ENCODE measurements at regions not wholly inside any gene's neighbourhood (a gene's known extent, or its start where the extent isn't known, plus 50 kb on each side); places are given as distances from the start of the nearest gene placed in this dataset.

GRCh38 chr7:19989906-19990305 is 216.5 kb upstream of the TMEM196 start:
- H3K27ac ChIP-seq (ENCODE audit: low read depth in 1 of 2, low read length in 2 of 2), result no peak overlapping the region
- no peak for ATAC-seq (ENCODE audit: poor library complexity)
- no peak for TF ChIP-seq CTCF (IDR thresholded peaks at IDR 0.05)
- Mint-ChIP-seq H3K4me3 (no peak overlapping the region), H3K27me3 (no peaks in the 10 kb centered on the region), H3K36me3 (ENCODE audit: low read depth) (no peaks in the 10 kb centered on the region), H3K9me3 (no peaks in the 10 kb centered on the region), H3K27ac (no peak overlapping the region), H3K4me1 (ENCODE audit: low read depth) (no peaks in the 10 kb centered on the region)
- H3K9me3 ChIP-seq (ENCODE audit: control insufficient read depth in 1 of 2, insufficient read depth in 1 of 2, low read length in 2 of 2), result no peaks in the 10 kb centered on the region
- H3K36me3 ChIP-seq (ENCODE audit: insufficient read depth, low read length), result no peaks in the 10 kb centered on the region
- ChIA-PET CTCF (no interaction called here), POLR2A (no interaction called here)
- H3K27me3 ChIP-seq (ENCODE audit: control insufficient read depth in 1 of 2, insufficient read depth in 2 of 2, low read length in 2 of 2), result no peaks in the 10 kb centered on the region
- no peak for DNase-seq
- intact Hi-C loops (cut with DNase I, micrococcal nuclease), result no loop called here
- no peak overlapping the region for H3K4me3 ChIP-seq (ENCODE audit: low read length)
- H3K4me1 ChIP-seq (ENCODE audit: insufficient read depth, low read length), result no peaks in the 10 kb centered on the region

- TF ChIP-seq CTCF (IDR thresholded peaks at IDR 0.05), result no peak
- no peak for ATAC-seq (ENCODE audit: poor library complexity)
- DNase-seq, result no peak
- Histone ChIP-seq H3K4me3 (ENCODE audit: low read length) (no peak overlapping the region), H3K36me3 (ENCODE audit: insufficient read depth, low read length) (no peaks in the 10 kb centered on the region), H3K9me3 (ENCODE audit: control insufficient read depth in 1 of 2, insufficient read depth in 1 of 2, low read length in 2 of 2) (peaks cover 0 to 3% of the 10 kb centered on the region in 2 experiments), H3K27me3 (ENCODE audit: control insufficient read depth in 1 of 2, insufficient read depth in 2 of 2, low read length in 2 of 2) (no peaks in the 10 kb centered on the region), H3K27ac (ENCODE audit: low read depth in 1 of 2, low read length in 2 of 2) (no peak overlapping the region), H3K4me1 (ENCODE audit: insufficient read depth, low read length) (no peaks in the 10 kb centered on the region)
- ChIA-PET POLR2A (no interaction called here), CTCF (no interaction called here)
- H3K36me3 Mint-ChIP-seq (ENCODE audit: low read depth), result no peaks in the 10 kb centered on the region
- intact Hi-C loops (cut with DNase I, micrococcal nuclease), result no loop called here
- no peak overlapping the region for H3K4me3 Mint-ChIP-seq
- H3K4me1 Mint-ChIP-seq (ENCODE audit: low read depth), result no peaks in the 10 kb centered on the region
- no peak overlapping the region for H3K27ac Mint-ChIP-seq
- H3K9me3 Mint-ChIP-seq, result no peaks in the 10 kb centered on the region
- H3K27me3 Mint-ChIP-seq, result no peaks in the 10 kb centered on the region
These were observed 215.4 kb upstream of the TMEM196 start for GRCh38 chr7:19988860-19989259.

GRCh38 chr7:19984231-19984632 is 210.8 kb upstream of the TMEM196 start:
- Mint-ChIP-seq H3K36me3 (ENCODE audit: low read depth) (no peaks in the 10 kb centered on the region), H3K9me3 (no peaks in the 10 kb centered on the region), H3K27me3 (no peaks in the 10 kb centered on the region), H3K27ac (no peak overlapping the region), H3K4me1 (ENCODE audit: low read depth) (no peaks in the 10 kb centered on the region), H3K4me3 (no peak overlapping the region)
- no peak for TF ChIP-seq CTCF (IDR thresholded peaks at IDR 0.05)
- no peak overlapping the region for H3K4me3 ChIP-seq (ENCODE audit: low read length)
- intact Hi-C loops (cut with DNase I, micrococcal nuclease), result no loop called here
- ChIA-PET POLR2A (no interaction called here), CTCF (no interaction called here)
- no peaks in the 10 kb centered on the region for H3K4me1 ChIP-seq (ENCODE audit: insufficient read depth, low read length)
- no peaks in the 10 kb centered on the region for H3K27me3 ChIP-seq (ENCODE audit: control insufficient read depth in 1 of 2, insufficient read depth in 2 of 2, low read length in 2 of 2)
- H3K36me3 ChIP-seq (ENCODE audit: insufficient read depth, low read length), result no peaks in the 10 kb centered on the region
- peaks cover 0 to 9% of the 10 kb centered on the region in 2 experiments for H3K9me3 ChIP-seq (ENCODE audit: control insufficient read depth in 1 of 2, insufficient read depth in 1 of 2, low read length in 2 of 2)
- ATAC-seq (ENCODE audit: poor library complexity) (no peak), DNase-seq (no peak)
- H3K27ac ChIP-seq (ENCODE audit: low read depth in 1 of 2, low read length in 2 of 2), result no peak overlapping the region

Measured in CD4-positive, alpha-beta T cell (primary cell).